ENCODE measurements at regions not wholly inside any gene's neighbourhood (a gene's known extent, or its start where the extent isn't known, plus 50 kb on each side); places are given as distances from the start of the nearest gene placed in this dataset.

DNA sequence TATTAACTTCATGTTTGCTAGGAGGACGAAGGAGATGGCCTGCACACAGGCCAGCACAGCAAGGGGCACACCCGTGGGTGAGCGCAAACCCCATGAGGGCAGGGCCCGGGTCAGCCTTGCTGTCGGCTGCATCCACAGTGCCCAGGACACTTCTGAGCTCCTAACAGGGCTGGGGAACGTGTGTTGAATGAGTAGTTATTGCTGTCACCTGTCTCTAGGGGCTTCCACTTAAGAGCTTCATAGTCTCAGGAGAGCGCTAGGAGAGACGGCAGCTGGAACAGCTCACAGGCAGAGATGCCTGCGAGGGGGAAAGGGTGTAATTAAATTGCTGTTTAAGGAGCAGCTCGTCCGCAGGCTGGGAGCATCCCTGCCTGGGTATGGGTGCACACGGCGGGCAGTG is 91.4 kb upstream of the NEURL1B start:
- Histone ChIP-seq H3K27ac (no peak overlapping the region), H3K9me3 (replicated peaks) (no peaks in the 10 kb centered on the region), H3K36me3 (no peaks in the 10 kb centered on the region), H3K4me1 (replicated peaks) (no peaks in the 10 kb centered on the region), H3K4me3 (no peak overlapping the region), H3K27me3 (replicated peaks) (peaks cover 4% of the 10 kb centered on the region)
- DNase-seq (ENCODE audit: low read depth in 1 of 2, low spot score in 2 of 2), result no peak

- DNase-seq (ENCODE audit: low read depth in 1 of 2, low spot score in 2 of 2), result no peak
- Histone ChIP-seq H3K9me3 (replicated peaks) (peaks cover 4% of the 10 kb centered on the region; the same call in 1 of the 2 replicates), H3K4me3 (no peak overlapping the region), H3K27ac (no peak overlapping the region), H3K36me3 (no peaks in the 10 kb centered on the region), H3K4me1 (replicated peaks) (no peaks in the 10 kb centered on the region), H3K27me3 (replicated peaks) (peaks cover 4% of the 10 kb centered on the region; the same call in 1 of the 2 replicates)
These were observed 91.9 kb upstream of the NEURL1B start for GRCh38 chr5:172548981-172549687.

- DNase-seq (ENCODE audit: low read depth in 1 of 2, low spot score in 2 of 2), result no peak
- Histone ChIP-seq H3K4me3 (no peak overlapping the region), H3K4me1 (replicated peaks) (no peaks in the 10 kb centered on the region), H3K9me3 (replicated peaks) (peaks cover 11% of the 10 kb centered on the region; the same call in 1 of the 2 replicates), H3K27ac (no peak overlapping the region), H3K36me3 (no peaks in the 10 kb centered on the region), H3K27me3 (replicated peaks) (peaks cover 4% of the 10 kb centered on the region; the same call in 1 of the 2 replicates)
These were observed 92.7 kb upstream of the NEURL1B start for GRCh38 chr5:172548311-172548731.

- Histone ChIP-seq H3K4me3 (no peak overlapping the region), H3K27ac (no peak overlapping the region), H3K36me3 (no peaks in the 10 kb centered on the region), H3K4me1 (replicated peaks) (no peaks in the 10 kb centered on the region), H3K9me3 (replicated peaks) (peaks cover 11% of the 10 kb centered on the region; the same call in 1 of the 2 replicates), H3K27me3 (replicated peaks) (no peaks in the 10 kb centered on the region)
- no peak for DNase-seq (ENCODE audit: low read depth in 1 of 2, low spot score in 2 of 2)
These were observed 91.9 kb upstream of the SH3PXD2B start for GRCh38 chr5:172546196-172546595.

DNA sequence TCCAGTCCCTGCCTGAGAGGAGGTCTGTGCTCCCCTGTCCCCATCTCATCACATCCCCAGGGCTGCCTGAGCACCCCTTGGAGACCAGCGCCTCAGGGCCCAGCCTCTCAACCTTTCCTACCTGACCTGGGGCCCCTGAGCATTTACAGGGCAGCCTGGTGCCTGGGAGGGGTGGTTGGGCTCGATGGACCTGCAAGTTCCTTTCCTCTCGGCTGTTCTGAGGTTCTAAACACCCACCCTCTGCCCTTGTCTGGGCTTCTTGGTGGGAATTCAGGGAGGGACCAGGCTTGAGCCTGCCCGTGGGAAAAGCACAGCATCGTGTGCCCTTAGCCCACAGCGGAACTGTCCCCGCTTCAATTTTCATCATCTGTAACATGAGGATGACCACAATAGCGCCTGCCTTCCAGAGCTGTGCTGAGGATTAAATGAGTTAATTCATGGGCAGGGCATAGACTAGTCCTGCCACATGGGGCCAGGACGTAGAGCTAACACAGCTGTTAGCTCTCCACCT is 91.0 kb upstream of the SH3PXD2B start:
- no peak for DNase-seq (ENCODE audit: low read depth in 1 of 2, low spot score in 2 of 2)
- H3K4me3 ChIP-seq, result no peak overlapping the region
- H3K9me3 ChIP-seq (replicated peaks), result peaks cover 11% of the 10 kb centered on the region; the same call in 1 of the 2 replicates
- no peaks in the 10 kb centered on the region for H3K36me3 ChIP-seq
- no peaks in the 10 kb centered on the region for H3K27me3 ChIP-seq (replicated peaks)
- H3K27ac ChIP-seq, result no peak overlapping the region
- H3K4me1 ChIP-seq (replicated peaks), result no peaks in the 10 kb centered on the region

DNA sequence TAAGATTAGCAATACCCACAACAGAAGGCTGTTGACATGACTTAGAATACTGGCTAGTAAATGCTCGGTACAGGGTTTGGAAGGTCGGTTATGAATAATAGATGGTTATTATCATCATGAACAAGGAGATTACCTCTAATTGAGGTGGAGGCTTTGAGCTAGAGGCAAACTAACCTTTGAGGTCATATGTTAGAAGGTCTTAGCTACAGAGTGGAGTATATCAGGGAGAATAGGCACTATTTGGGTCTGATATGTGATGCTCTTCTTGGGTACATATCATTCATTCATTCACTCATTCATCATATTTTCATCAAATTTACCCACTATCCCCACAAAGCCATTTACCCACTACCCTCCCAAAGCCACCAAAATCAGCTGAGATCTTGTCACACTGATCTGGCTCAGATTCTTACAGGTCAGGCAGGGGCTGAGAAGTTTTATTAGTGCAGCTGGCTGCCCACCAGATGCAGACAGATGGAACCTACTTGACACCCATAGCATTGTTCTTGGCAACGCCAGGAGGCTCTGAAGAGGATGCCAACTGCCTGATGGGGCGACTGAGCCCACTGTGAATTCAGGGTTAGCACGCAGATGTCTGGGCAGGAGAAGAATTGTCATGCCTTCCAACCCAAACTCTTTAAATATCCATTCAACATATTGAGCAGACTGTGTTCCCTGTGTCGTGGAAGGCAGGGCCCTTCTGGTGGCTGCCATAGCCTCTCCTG is 90.2 kb upstream of the SH3PXD2B start:
- Histone ChIP-seq H3K27ac (no peak overlapping the region), H3K27me3 (replicated peaks) (no peaks in the 10 kb centered on the region), H3K4me3 (no peak overlapping the region), H3K4me1 (replicated peaks) (no peaks in the 10 kb centered on the region), H3K36me3 (no peaks in the 10 kb centered on the region), H3K9me3 (replicated peaks) (peaks cover 11% of the 10 kb centered on the region; the same call in 1 of the 2 replicates)
- DNase-seq (ENCODE audit: low read depth in 1 of 2, low spot score in 2 of 2), result peak in 1 of 2 experiments; percentile 22

- Histone ChIP-seq H3K9me3 (replicated peaks) (peaks cover 11% of the 10 kb centered on the region; the same call in 1 of the 2 replicates), H3K27ac (no peak overlapping the region), H3K27me3 (replicated peaks) (peaks cover 3% of the 10 kb centered on the region; the same call in 1 of the 2 replicates), H3K4me1 (replicated peaks) (no peaks in the 10 kb centered on the region), H3K4me3 (no peak overlapping the region), H3K36me3 (no peaks in the 10 kb centered on the region)
- DNase-seq (ENCODE audit: low read depth in 1 of 2, low spot score in 2 of 2), result peak in 1 of 2 experiments; percentile 38
These were observed 89.4 kb upstream of the SH3PXD2B start for GRCh38 chr5:172543484-172544298.

DNA sequence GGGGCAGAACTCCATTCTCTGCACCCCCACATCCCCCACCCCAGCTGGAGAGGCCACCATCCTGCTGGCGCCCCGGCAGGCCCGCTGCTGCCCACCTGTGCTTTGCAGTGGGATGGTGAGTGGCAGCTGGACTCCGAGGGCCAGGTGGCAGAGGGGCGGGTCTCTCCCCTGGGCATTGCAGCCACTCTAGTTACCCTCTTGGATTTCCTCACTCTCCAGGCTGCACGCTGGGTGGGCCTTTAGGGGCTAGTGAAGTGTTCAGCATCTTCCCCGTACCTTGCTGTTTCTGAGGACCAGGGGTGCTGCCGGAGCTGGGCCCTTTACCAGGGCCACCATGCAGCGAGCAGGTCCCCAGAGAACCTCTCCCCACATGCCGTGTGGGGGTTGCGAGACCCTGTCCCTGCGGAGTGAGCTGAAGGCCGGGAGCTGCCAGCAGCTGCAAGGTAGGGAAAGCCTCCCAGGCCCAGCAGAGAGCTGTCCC is 88.4 kb upstream of the SH3PXD2B start:
- H3K4me1 ChIP-seq (replicated peaks), result no peaks in the 10 kb centered on the region
- peaks cover 11% of the 10 kb centered on the region; the same call in 1 of the 2 replicates for H3K9me3 ChIP-seq (replicated peaks)
- DNase-seq (ENCODE audit: low read depth in 1 of 2, low spot score in 2 of 2), result peak in 1 of 2 experiments; percentile 43
- H3K36me3 ChIP-seq, result no peaks in the 10 kb centered on the region
- peaks cover 3% of the 10 kb centered on the region; the same call in 1 of the 2 replicates for H3K27me3 ChIP-seq (replicated peaks)
- no peak overlapping the region for H3K4me3 ChIP-seq
- no peak overlapping the region for H3K27ac ChIP-seq

- no peaks in the 10 kb centered on the region for H3K4me1 ChIP-seq (replicated peaks)
- H3K36me3 ChIP-seq, result no peaks in the 10 kb centered on the region
- H3K9me3 ChIP-seq (replicated peaks), result peaks cover 11% of the 10 kb centered on the region; the same call in 1 of the 2 replicates
- DNase-seq (ENCODE audit: low read depth in 1 of 2, low spot score in 2 of 2), result peak in 1 of 2 experiments; percentile 28
- H3K27ac ChIP-seq, result no peak overlapping the region
- H3K27me3 ChIP-seq (replicated peaks), result peaks cover 3% of the 10 kb centered on the region; the same call in 1 of the 2 replicates
- no peak overlapping the region for H3K4me3 ChIP-seq
These were observed 87.4 kb upstream of the SH3PXD2B start for GRCh38 chr5:172541773-172542136.

- no peaks in the 10 kb centered on the region for H3K36me3 ChIP-seq
- peaks cover 11% of the 10 kb centered on the region; the same call in 1 of the 2 replicates for H3K9me3 ChIP-seq (replicated peaks)
- DNase-seq (ENCODE audit: low read depth in 1 of 2, low spot score in 2 of 2), result peak in 1 of 2 experiments; percentile 38
- no peak overlapping the region for H3K4me3 ChIP-seq
- no peak overlapping the region for H3K27ac ChIP-seq
- peaks cover 3% of the 10 kb centered on the region; the same call in 1 of the 2 replicates for H3K27me3 ChIP-seq (replicated peaks)
- H3K4me1 ChIP-seq (replicated peaks), result no peaks in the 10 kb centered on the region
These were observed 86.9 kb upstream of the SH3PXD2B start for GRCh38 chr5:172541099-172541772.

- H3K36me3 ChIP-seq, result no peaks in the 10 kb centered on the region
- peaks cover 3% of the 10 kb centered on the region; the same call in 1 of the 2 replicates for H3K27me3 ChIP-seq (replicated peaks)
- no peak overlapping the region for H3K4me3 ChIP-seq
- no peaks in the 10 kb centered on the region for H3K4me1 ChIP-seq (replicated peaks)
- DNase-seq (ENCODE audit: low read depth in 1 of 2, low spot score in 2 of 2), result peak in 1 of 2 experiments; percentile 33
- H3K27ac ChIP-seq, result no peak overlapping the region
- H3K9me3 ChIP-seq (replicated peaks), result peaks cover 11% of the 10 kb centered on the region; the same call in 1 of the 2 replicates
These were observed 86.0 kb upstream of the SH3PXD2B start for GRCh38 chr5:172540099-172540870.

- H3K27ac ChIP-seq, result no peak overlapping the region
- H3K36me3 ChIP-seq, result no peaks in the 10 kb centered on the region
- H3K27me3 ChIP-seq (replicated peaks), result peaks cover 3% of the 10 kb centered on the region; the same call in 1 of the 2 replicates
- no peak overlapping the region for H3K4me3 ChIP-seq
- no peak for DNase-seq (ENCODE audit: low read depth in 1 of 2, low spot score in 2 of 2)
- no peaks in the 10 kb centered on the region for H3K9me3 ChIP-seq (replicated peaks)
- H3K4me1 ChIP-seq (replicated peaks), result peaks cover 5% of the 10 kb centered on the region
These were observed 80.8 kb upstream of the SH3PXD2B start for GRCh38 chr5:172535108-172535445.
